B cell (primary cell): ENCODE measurements at regions not wholly inside any gene's neighbourhood (a gene's known extent, or its start where the extent isn't known, plus 50 kb on each side); places are given as distances from the start of the nearest gene placed in this dataset.

Experiments used
- ATAC-seq: fragments of 200-7000 bp; cut with Tn5 transposase; one replicate; pipeline ENCODE4 v1.10.0; 2021; ENCODE audit warnings: low read depth, mild to moderate bottlenecking, moderate number of reproducible peaks, moderate library complexity
- CTCF ChIA-PET: fragments of 350-600 bp; sonication (Branson Sonifier 250); formaldehyde crosslinking; loops from one replicate; lab custom pipeline; 2021; ENCODE audit warnings: antibody characterized with exemption, inconsistent platforms; lab: Charles Lee
- POLR2A ChIA-PET: fragments of 350-600 bp; sonication (Branson Sonifier 250); formaldehyde crosslinking; loops from one replicate; lab custom pipeline; 2021; ENCODE audit warnings: antibody characterized with exemption; lab: Charles Lee
- DNase-seq: peaks from one replicate; pipeline ENCODE4 v3.0.0; 2013
- H2AFZ ChIP-seq: 2 replicates; pipeline ENCODE4 v1.6.1; 2012; ENCODE audit warnings: mild to moderate bottlenecking, low read depth, low read length; ENCODE audit not compliant: insufficient read depth, poor library complexity, severe bottlenecking
- H3K27ac ChIP-seq, 2 donors: 1 replicate in 1 of 2; 2 replicates in 1 of 2; pipeline ENCODE4 v1.5.1; 2012 to 2013; ENCODE audit warnings: low read length in 2 of 2, mild to moderate bottlenecking in 2 of 2, moderate library complexity in 1 of 2
- H3K27me3 ChIP-seq, 4 experiments: fragments of 200-600 bp in 1 of 4; sonication (generic) in 1 of 4; replicated peaks in 1 of 4; 1 replicate in 2 of 4; 2 replicates in 2 of 4; pipeline versions ENCODE4 v1.6.1 to v1.7.0; 2013 to 2016; ENCODE audit warnings: low read length in 3 of 4, mild to moderate bottlenecking in 2 of 4, mixed read lengths in 1 of 4, moderate library complexity in 1 of 4; ENCODE audit not compliant: insufficient read depth in 4 of 4, control insufficient read depth in 3 of 4; ENCODE audit errors: control extremely low read depth in 1 of 4
- H3K36me3 ChIP-seq, 2 experiments: replicated peaks in 1 of 2; 1 replicate in 1 of 2; 2 replicates in 1 of 2; pipeline versions ENCODE4 v1.6.1 to v1.7.1; 2013; ENCODE audit warnings: low read length in 1 of 2; ENCODE audit not compliant: insufficient read depth in 2 of 2, control insufficient read depth in 1 of 2; ENCODE audit errors: control extremely low read depth in 1 of 2, extremely low read depth in 1 of 2
- H3K4me1 ChIP-seq, 2 donors: fragments of 200-600 bp in 1 of 2; sonication (generic) in 1 of 2; 1 replicate in 1 of 2; 2 replicates in 1 of 2; pipeline versions ENCODE4 v1.5.1 to v1.6.1; 2013 to 2017; ENCODE audit warnings: low read length in 2 of 2; ENCODE audit not compliant: control insufficient read depth in 2 of 2, insufficient read depth in 2 of 2
- H3K4me2 ChIP-seq: replicated peaks from 2 replicates; pipeline ENCODE3; 2012; ENCODE audit warnings: mild to moderate bottlenecking, low read depth, low read length; ENCODE audit not compliant: poor library complexity, severe bottlenecking
- H3K4me3 ChIP-seq, 5 experiments: fragments of 200-600 bp in 1 of 5; sonication (generic) in 1 of 5; 1 replicate in 3 of 5; 2 replicates in 2 of 5; pipeline versions ENCODE4 v1.5.1 to v1.7.0; 2011 to 2016; ENCODE audit warnings: low read length in 4 of 5, mild to moderate bottlenecking in 4 of 5, low read depth in 2 of 5, control low read depth in 1 of 5, moderate library complexity in 1 of 5; ENCODE audit not compliant: insufficient read depth in 1 of 5; ENCODE audit errors: control extremely low read depth in 1 of 5, extremely low read depth in 1 of 5
- H3K79me2 ChIP-seq: fragments of 200-600 bp; sonication (generic); one replicate; pipeline ENCODE4 v1.6.0; 2016; ENCODE audit warnings: low read length; ENCODE audit not compliant: control insufficient read depth, insufficient read depth
- H3K9ac ChIP-seq: fragments of 200-600 bp; sonication (generic); 2 replicates; pipeline ENCODE4 v1.6.1; 2017; ENCODE audit warnings: mild to moderate bottlenecking, low read length, moderate library complexity
- H3K9me3 ChIP-seq, 3 donors: one replicate each; pipeline versions ENCODE4 v1.6.1 to v1.7.1; 2013; ENCODE audit warnings: low read length in 2 of 3; ENCODE audit not compliant: control insufficient read depth in 2 of 3, insufficient read depth in 1 of 3; ENCODE audit errors: control extremely low read depth in 1 of 3
- H4K20me1 ChIP-seq: 2 replicates; pipeline ENCODE4 v1.6.0; 2012; ENCODE audit warnings: mild to moderate bottlenecking, low read length; ENCODE audit not compliant: insufficient read depth, control insufficient read depth, poor library complexity, severe bottlenecking
- H3K27ac Mint-ChIP-seq: one replicate; pipeline ENCODE4 v1.8.0; 2021; ENCODE audit warnings: mixed read lengths
- H3K27me3 Mint-ChIP-seq: one replicate; pipeline ENCODE4 v1.8.0; 2021; ENCODE audit warnings: mixed read lengths
- H3K4me1 Mint-ChIP-seq: one replicate; pipeline ENCODE4 v1.8.0; 2021; ENCODE audit warnings: mixed read lengths
- H3K4me3 Mint-ChIP-seq: one replicate; pipeline ENCODE4 v1.8.0; 2021; ENCODE audit warnings: mixed read lengths
- H3K9me3 Mint-ChIP-seq: one replicate; pipeline ENCODE4 v1.8.0; 2022; ENCODE audit warnings: mixed read lengths; ENCODE audit not compliant: insufficient read depth
- EZH2 ChIP-seq: IDR thresholded peaks from 2 replicates; pipeline ENCODE4 v1.6.1; 2012; ENCODE audit warnings: borderline replicate concordance, low read depth, mild to moderate bottlenecking, moderate library complexity, low read length; ENCODE audit not compliant: insufficient read depth, poor library complexity, severe bottlenecking
- WGBS: methylation state at CpG from one replicate; pipeline ENCODE4 v1.1.5; 2013; ENCODE audit warnings: missing lambda C conversion rate; ENCODE audit not compliant: insufficient coverage; 5-methylcytosine and 5-hydroxymethylcytosine counted together
- intact Hi-C: fragments of 100-400 bp; cut with micrococcal nuclease; formaldehyde crosslinking; loops from one replicate; pipeline ENCODE4 v1.10.0; 2022
- TF ChIP-seq, protein P1 (sequence below): fragments of 200-600 bp; IDR thresholded peaks from one replicate; pipeline ENCODE4 v1.8.0; 2022; ENCODE audit warnings: antibody characterized with exemption, mild to moderate bottlenecking

DNA sequence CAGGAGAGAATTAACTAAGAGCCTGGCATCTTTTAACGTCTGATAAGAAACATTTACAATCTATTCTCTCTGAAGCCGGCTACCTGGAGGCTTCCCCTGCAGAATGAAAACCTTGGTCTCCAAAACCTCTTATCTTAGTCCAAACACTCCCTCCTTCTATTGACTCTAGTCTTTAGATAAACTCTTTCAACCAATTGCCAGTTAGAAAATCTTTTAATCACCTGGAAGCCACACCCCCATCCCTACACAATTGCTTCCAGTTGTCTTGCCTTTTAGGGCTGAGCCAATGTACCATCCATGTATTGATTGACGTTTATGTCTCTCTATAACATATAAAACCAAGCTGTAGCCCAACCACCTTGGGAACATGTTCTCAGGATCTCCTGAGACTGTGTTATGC, 1343.1 kb upstream of the C9orf72 start:
- no peak for ATAC-seq
- intact Hi-C loops, result no loop called here
- Histone ChIP-seq H3K4me2 (no peak overlapping the region), H3K4me1 (no peaks in the 10 kb centered on the region), H3K79me2 (no peaks in the 10 kb centered on the region), H3K9me3 (no peaks in the 10 kb centered on the region), H4K20me1 (no peaks in the 10 kb centered on the region), H3K9ac (no peak overlapping the region), H3K4me3 (no peak overlapping the region), H2AFZ (no peak overlapping the region), H3K27me3 (no peaks in the 10 kb centered on the region), H3K36me3 (no peaks in the 10 kb centered on the region), H3K27ac (no peak overlapping the region)
- TF ChIP-seq, protein P1, sequence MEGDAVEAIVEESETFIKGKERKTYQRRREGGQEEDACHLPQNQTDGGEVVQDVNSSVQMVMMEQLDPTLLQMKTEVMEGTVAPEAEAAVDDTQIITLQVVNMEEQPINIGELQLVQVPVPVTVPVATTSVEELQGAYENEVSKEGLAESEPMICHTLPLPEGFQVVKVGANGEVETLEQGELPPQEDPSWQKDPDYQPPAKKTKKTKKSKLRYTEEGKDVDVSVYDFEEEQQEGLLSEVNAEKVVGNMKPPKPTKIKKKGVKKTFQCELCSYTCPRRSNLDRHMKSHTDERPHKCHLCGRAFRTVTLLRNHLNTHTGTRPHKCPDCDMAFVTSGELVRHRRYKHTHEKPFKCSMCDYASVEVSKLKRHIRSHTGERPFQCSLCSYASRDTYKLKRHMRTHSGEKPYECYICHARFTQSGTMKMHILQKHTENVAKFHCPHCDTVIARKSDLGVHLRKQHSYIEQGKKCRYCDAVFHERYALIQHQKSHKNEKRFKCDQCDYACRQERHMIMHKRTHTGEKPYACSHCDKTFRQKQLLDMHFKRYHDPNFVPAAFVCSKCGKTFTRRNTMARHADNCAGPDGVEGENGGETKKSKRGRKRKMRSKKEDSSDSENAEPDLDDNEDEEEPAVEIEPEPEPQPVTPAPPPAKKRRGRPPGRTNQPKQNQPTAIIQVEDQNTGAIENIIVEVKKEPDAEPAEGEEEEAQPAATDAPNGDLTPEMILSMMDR, result no peak
- TF ChIP-seq EZH2, result no peak
- no peak overlapping the region for H3K4me3 Mint-ChIP-seq
- 78% methylated on average over 3 of the region's 3 CpGs for WGBS
- H3K27ac Mint-ChIP-seq, result no peak overlapping the region
- no peak for DNase-seq
- POLR2A ChIA-PET, result no interaction called here
- H3K27me3 Mint-ChIP-seq, result no peaks in the 10 kb centered on the region
- peaks cover 2% of the 10 kb centered on the region for H3K9me3 Mint-ChIP-seq
- CTCF ChIA-PET, result interaction anchor here (0.5 kb wide), 1 partner anchor 38 kb away, joined by 5 read pairs; no protein-coding TSS in a partner anchor
- no peaks in the 10 kb centered on the region for H3K4me1 Mint-ChIP-seq

GRCh38 chr9:28921857-28922500, 1348.7 kb upstream of the C9orf72 start:
- ATAC-seq (no peak), DNase-seq (no peak)
- TF ChIP-seq, protein P1, result no peak
- TF ChIP-seq EZH2, result no peak
- Mint-ChIP-seq H3K27ac (no peak overlapping the region), H3K27me3 (no peaks in the 10 kb centered on the region), H3K4me3 (no peak overlapping the region), H3K9me3 (peaks cover 4% of the 10 kb centered on the region), H3K4me1 (no peaks in the 10 kb centered on the region)
- no peaks in the 10 kb centered on the region for H3K27me3 ChIP-seq
- no peak overlapping the region for H3K27ac ChIP-seq
- intact Hi-C loops, result no loop called here
- no peaks in the 10 kb centered on the region for H4K20me1 ChIP-seq
- no peaks in the 10 kb centered on the region for H3K79me2 ChIP-seq
- H3K4me1 ChIP-seq, result no peaks in the 10 kb centered on the region
- H3K4me2 ChIP-seq, result no peak overlapping the region
- ChIA-PET CTCF (no interaction called here), POLR2A (no interaction called here)
- WGBS, result 100% methylated on average over 1 of the region's 3 CpGs
- H3K9me3 ChIP-seq, result no peaks in the 10 kb centered on the region
- H3K4me3 ChIP-seq, result no peak overlapping the region
- H3K9ac ChIP-seq, result no peak overlapping the region
- H2AFZ ChIP-seq, result no peak overlapping the region
- H3K36me3 ChIP-seq, result no peaks in the 10 kb centered on the region
